Endothelial cell of umbilical vein (primary cell): ENCODE measurements at regions not wholly inside any gene's neighbourhood (a gene's known extent, or its start where the extent isn't known, plus 50 kb on each side); places are given as distances from the start of the nearest gene placed in this dataset.

Source experiments
- BruUV-seq: library from RNA; stranded (reverse); fragments of 400-500 nt; replicated peaks from 2 replicates; lab custom pipeline; 2021; lab: Mats Ljungman, UMichigan
- CTCF ChIA-PET: fragments of 300-600, 350-600 bp; sonication (Branson Sonifier 250); formaldehyde crosslinking; loops from one replicate; lab custom pipeline; 2021; ENCODE audit warnings: antibody characterized with exemption, inconsistent platforms; lab: Charles Lee
- POLR2A ChIA-PET: fragments of 300-600, 350-600 bp; sonication (Branson Sonifier 250); formaldehyde crosslinking; loops from one replicate; lab custom pipeline; 2021; ENCODE audit warnings: antibody characterized with exemption, inconsistent platforms; lab: Charles Lee
- DNase-seq: peaks from one replicate; pipeline ENCODE4 v3.0.0-alpha.2; 2011; ENCODE audit warnings: low read depth, low spot score
- FAIRE-seq: peaks from 2 replicates; lab custom pipeline; 2011; peaks lifted over from hg19 to GRCh38; lab: Jason Lieb, UNC
- H2AFZ ChIP-seq: 2 replicates; pipeline ENCODE4 v1.6.0; 2012; ENCODE audit warnings: low read depth, low read length, control low read depth, inconsistent platforms
- H3K27ac ChIP-seq: 2 replicates; pipeline ENCODE4 v1.5.1; 2011; ENCODE audit warnings: low read depth, mild to moderate bottlenecking, control low read depth, low read length, moderate library complexity; ENCODE audit not compliant: insufficient read depth
- H3K27me3 ChIP-seq, 2 experiments: 2 replicates each; pipeline versions ENCODE4 v1.6.0 to v1.6.1; 2011; ENCODE audit warnings: low read length in 2 of 2, mixed read lengths in 1 of 2; ENCODE audit not compliant: control insufficient read depth in 2 of 2, insufficient read depth in 2 of 2
- H3K36me3 ChIP-seq, 2 experiments: 2 replicates in 1 of 2; 3 replicates in 1 of 2; pipeline ENCODE4 v1.5.1; 2011; ENCODE audit warnings: low read length in 2 of 2, mild to moderate bottlenecking in 1 of 2, moderate library complexity in 1 of 2; ENCODE audit not compliant: control insufficient read depth in 2 of 2, insufficient read depth in 2 of 2; ENCODE audit errors: extremely low read depth in 1 of 2
- H3K4me1 ChIP-seq: 3 replicates; pipeline ENCODE4 v1.5.1; 2011; ENCODE audit warnings: mild to moderate bottlenecking, low read length; ENCODE audit not compliant: control insufficient read depth, insufficient read depth; ENCODE audit errors: extremely low read depth
- H3K4me2 ChIP-seq: 2 replicates; pipeline ENCODE4 v1.6.1; 2011; ENCODE audit warnings: low read length, control low read depth, mixed read lengths; ENCODE audit not compliant: insufficient read depth
- H3K4me3 ChIP-seq, 3 experiments: fragments of 200-600 bp in 1 of 3; sonication (generic), shearing (Covaris generic) in 1 of 3; replicated peaks in 1 of 3; 2 replicates each; pipeline ENCODE4 v1.5.1; 2011 to 2016; ENCODE audit warnings: control low read depth in 3 of 3, low read length in 3 of 3, mild to moderate bottlenecking in 2 of 3, inconsistent platforms in 1 of 3, low read depth in 1 of 3, moderate library complexity in 1 of 3; ENCODE audit not compliant: insufficient read depth in 1 of 3
- H3K79me2 ChIP-seq: 2 replicates; pipeline ENCODE4 v1.6.0; 2012; ENCODE audit warnings: low read length, inconsistent platforms; ENCODE audit not compliant: control insufficient read depth, insufficient read depth
- H3K9ac ChIP-seq: replicated peaks from 2 replicates; pipeline ENCODE3; 2011; ENCODE audit warnings: low read length, control low read depth; ENCODE audit not compliant: insufficient read depth; ENCODE audit errors: extremely low read depth
- H3K9me1 ChIP-seq: replicated peaks from 3 replicates; pipeline ENCODE4 v1.6.0; 2011; ENCODE audit warnings: mild to moderate bottlenecking, low read length; ENCODE audit not compliant: control insufficient read depth, insufficient read depth; ENCODE audit errors: extremely low read depth
- H3K9me3 ChIP-seq: replicated peaks from 2 replicates; pipeline ENCODE4 v1.5.1; 2012; ENCODE audit warnings: low read length, inconsistent platforms; ENCODE audit not compliant: control insufficient read depth, insufficient read depth
- H4K20me1 ChIP-seq: replicated peaks from 2 replicates; pipeline ENCODE3; 2011; ENCODE audit warnings: mild to moderate bottlenecking, low read length; ENCODE audit not compliant: control insufficient read depth, insufficient read depth; ENCODE audit errors: extremely low read depth
- EZH2 ChIP-seq: IDR thresholded peaks from 2 replicates; pipeline ENCODE4 v1.6.1; 2012; ENCODE audit warnings: borderline replicate concordance, low read depth, mild to moderate bottlenecking, moderate library complexity, low read length, inconsistent platforms; ENCODE audit not compliant: severe bottlenecking
- FOS ChIP-seq: IDR thresholded peaks from 2 replicates; pipeline ENCODE4 v1.6.1; 2011; ENCODE audit warnings: mild to moderate bottlenecking, low read length, moderate library complexity, borderline replicate concordance; ENCODE audit not compliant: insufficient read depth
- GATA2 ChIP-seq: IDR thresholded peaks from 2 replicates; pipeline ENCODE4 v1.7.0; 2011; ENCODE audit warnings: low read depth, mild to moderate bottlenecking, moderate library complexity, mixed read lengths, low read length; ENCODE audit not compliant: insufficient read length, insufficient read depth
- JUN ChIP-seq: IDR thresholded peaks from 2 replicates; pipeline ENCODE4 v1.6.1; 2011; ENCODE audit warnings: borderline replicate concordance, low read depth; ENCODE audit not compliant: insufficient read length, insufficient read depth
- MAX ChIP-seq: IDR thresholded peaks from 2 replicates; pipeline ENCODE4 v1.6.1; 2011; ENCODE audit not compliant: insufficient read depth, insufficient read length
- MYC ChIP-seq: IDR thresholded peaks from one replicate; pipeline ENCODE4 v1.6.1; 2011; ENCODE audit warnings: mild to moderate bottlenecking, low read depth, low read length
- POLR2A ChIP-seq: IDR thresholded peaks from 2 replicates; pipeline ENCODE4 v1.6.1; 2012; ENCODE audit warnings: low read depth, mild to moderate bottlenecking, control low read depth, low read length
- POLR2AphosphoS5 ChIP-seq: IDR thresholded peaks from 2 replicates; pipeline ENCODE4 v1.6.1; 2012; ENCODE audit warnings: low read depth, mild to moderate bottlenecking, control low read depth, low read length, moderate library complexity; ENCODE audit not compliant: insufficient read depth
- dilution Hi-C: fragments of 300-500 bp; cut with MboI; formaldehyde crosslinking; loops from one replicate; pipeline ENCODE4 v1.15.0; 2019; ENCODE audit warnings: low sequenced_read_pairs; ENCODE audit not compliant: extremely low pct_ligation_motif_present
- intact Hi-C: fragments of 100-400 bp; cut with micrococcal nuclease; formaldehyde crosslinking; loops from one replicate; pipeline ENCODE4 v1.10.0; 2022
- TF ChIP-seq, protein P1 (sequence below), 2 donors: IDR thresholded peaks; 1 replicate in 1 of 2; 2 replicates in 1 of 2; pipeline ENCODE4 v1.5.1; 2011; ENCODE audit warnings: low read length in 2 of 2, mild to moderate bottlenecking in 2 of 2, moderate library complexity in 2 of 2, control low read depth in 1 of 2, inconsistent platforms in 1 of 2, low read depth in 1 of 2; ENCODE audit not compliant: insufficient read depth in 1 of 2; ENCODE audit errors: extremely low read depth in 1 of 2

DNA sequence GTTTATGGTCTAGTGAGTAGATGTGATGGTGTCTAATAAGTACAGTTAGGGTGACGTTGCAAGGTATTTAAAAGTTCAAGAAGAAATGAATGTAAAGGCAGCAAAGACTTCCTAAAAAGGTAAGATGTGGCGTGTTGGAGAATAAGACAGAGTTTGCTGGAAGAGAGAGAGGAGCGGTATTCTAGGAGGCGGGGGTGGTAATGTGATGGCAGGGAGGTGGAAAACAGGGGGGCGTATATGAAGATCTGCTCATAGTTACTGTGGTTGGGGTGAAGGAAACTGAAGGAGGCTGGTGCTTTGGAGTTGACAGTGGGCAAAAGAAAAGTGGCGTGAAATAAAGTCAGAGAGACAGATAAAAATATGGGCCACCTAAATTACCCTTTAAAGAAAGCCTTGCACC lies 164.9 kb upstream of the LRRN1 start:
- Histone ChIP-seq H2AFZ (no peak overlapping the region), H3K9ac (no peak overlapping the region), H4K20me1 (no peaks in the 10 kb centered on the region), H3K4me1 (no peaks in the 10 kb centered on the region), H3K4me3 (no peak overlapping the region), H3K27me3 (no peaks in the 10 kb centered on the region), H3K9me1 (no peaks in the 10 kb centered on the region), H3K4me2 (no peak overlapping the region), H3K36me3 (no peaks in the 10 kb centered on the region), H3K79me2 (no peaks in the 10 kb centered on the region), H3K9me3 (peaks cover 5% of the 10 kb centered on the region), H3K27ac (no peak overlapping the region)
- dilution Hi-C loops, result no loop called here
- intact Hi-C loops, result no loop called here
- FAIRE-seq (no peak), DNase-seq (no peak)
- no TSS peak for BruUV-seq
- no peak for TF ChIP-seq FOS
- TF ChIP-seq, protein P1, sequence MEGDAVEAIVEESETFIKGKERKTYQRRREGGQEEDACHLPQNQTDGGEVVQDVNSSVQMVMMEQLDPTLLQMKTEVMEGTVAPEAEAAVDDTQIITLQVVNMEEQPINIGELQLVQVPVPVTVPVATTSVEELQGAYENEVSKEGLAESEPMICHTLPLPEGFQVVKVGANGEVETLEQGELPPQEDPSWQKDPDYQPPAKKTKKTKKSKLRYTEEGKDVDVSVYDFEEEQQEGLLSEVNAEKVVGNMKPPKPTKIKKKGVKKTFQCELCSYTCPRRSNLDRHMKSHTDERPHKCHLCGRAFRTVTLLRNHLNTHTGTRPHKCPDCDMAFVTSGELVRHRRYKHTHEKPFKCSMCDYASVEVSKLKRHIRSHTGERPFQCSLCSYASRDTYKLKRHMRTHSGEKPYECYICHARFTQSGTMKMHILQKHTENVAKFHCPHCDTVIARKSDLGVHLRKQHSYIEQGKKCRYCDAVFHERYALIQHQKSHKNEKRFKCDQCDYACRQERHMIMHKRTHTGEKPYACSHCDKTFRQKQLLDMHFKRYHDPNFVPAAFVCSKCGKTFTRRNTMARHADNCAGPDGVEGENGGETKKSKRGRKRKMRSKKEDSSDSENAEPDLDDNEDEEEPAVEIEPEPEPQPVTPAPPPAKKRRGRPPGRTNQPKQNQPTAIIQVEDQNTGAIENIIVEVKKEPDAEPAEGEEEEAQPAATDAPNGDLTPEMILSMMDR (IDR thresholded peaks at IDR 0.05; ENCODE audit: extremely low read depth in 1 of 2, insufficient read depth in 1 of 2, low read depth in 1 of 2, low read length in 2 of 2), result no peak
- no peak for TF ChIP-seq JUN
- TF ChIP-seq EZH2, result no peak
- no peak for TF ChIP-seq MYC
- no peak for TF ChIP-seq GATA2
- TF ChIP-seq POLR2A, result no peak
- TF ChIP-seq POLR2AphosphoS5, result no peak
- no peak for TF ChIP-seq MAX
- CTCF ChIA-PET, result no interaction called here
- POLR2A ChIA-PET, result no interaction called here
